Neuron (in vitro differentiated cells): ENCODE measurements at regions not wholly inside any gene's neighbourhood (a gene's known extent, or its start where the extent isn't known, plus 50 kb on each side); places are given as distances from the start of the nearest gene placed in this dataset.

ENCODE experiments used
- H2AFZ ChIP-seq: one replicate; pipeline ENCODE4 v1.6.1; 2013; ENCODE audit warnings: low read depth, mild to moderate bottlenecking, inconsistent platforms, low read length, moderate library complexity
- H3K27me3 ChIP-seq: one replicate; pipeline ENCODE4 v1.6.1; 2013; ENCODE audit warnings: low read length; ENCODE audit not compliant: insufficient read depth
- H3K36me3 ChIP-seq: one replicate; pipeline ENCODE4 v1.6.1; 2013; ENCODE audit warnings: low read length; ENCODE audit not compliant: insufficient read depth
- H3K4me1 ChIP-seq: one replicate; pipeline ENCODE4 v1.6.1; 2013; ENCODE audit warnings: low read length; ENCODE audit not compliant: insufficient read depth
- H3K4me3 ChIP-seq: 2 replicates; pipeline ENCODE4 v1.5.1; 2013; ENCODE audit warnings: mild to moderate bottlenecking, low read length, moderate library complexity
- H3K9me3 ChIP-seq: one replicate; pipeline ENCODE4 v1.6.1; 2013; ENCODE audit warnings: low read length

- Histone ChIP-seq H3K36me3 (no peaks in the 10 kb centered on the region), H2AFZ (no peak overlapping the region), H3K27me3 (no peaks in the 10 kb centered on the region), H3K4me1 (no peaks in the 10 kb centered on the region), H3K4me3 (no peak overlapping the region), H3K9me3 (no peaks in the 10 kb centered on the region)
These were observed 482.5 kb downstream of the BCL11A start for GRCh38 chr2:60070736-60071489.

DNA sequence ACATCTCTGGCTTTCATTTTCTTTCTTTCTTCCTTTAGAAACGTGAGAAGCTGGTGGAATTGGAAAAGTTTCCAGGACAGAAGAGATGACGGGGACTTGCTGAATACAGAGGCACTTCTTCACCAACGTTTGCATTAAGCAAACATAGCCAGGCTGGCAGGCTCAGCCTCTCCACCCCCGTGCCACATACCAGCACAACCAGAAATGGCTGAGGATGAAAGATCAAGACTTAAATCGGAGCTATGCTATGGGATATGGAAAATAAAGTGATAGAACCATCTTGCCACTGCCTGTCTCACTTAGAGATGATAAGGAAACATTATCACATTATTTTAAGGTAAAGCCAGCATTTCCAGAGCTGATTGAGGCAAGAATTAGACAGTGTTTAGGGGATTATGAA lies 483.3 kb downstream of the BCL11A start:
- no peak overlapping the region for H2AFZ ChIP-seq
- H3K27me3 ChIP-seq, result no peaks in the 10 kb centered on the region
- H3K36me3 ChIP-seq, result no peaks in the 10 kb centered on the region
- H3K4me3 ChIP-seq, result no peak overlapping the region
- no peaks in the 10 kb centered on the region for H3K4me1 ChIP-seq
- no peaks in the 10 kb centered on the region for H3K9me3 ChIP-seq

- Histone ChIP-seq H3K36me3 (no peaks in the 10 kb centered on the region), H3K4me1 (no peaks in the 10 kb centered on the region), H2AFZ (no peak overlapping the region), H3K4me3 (no peak overlapping the region), H3K27me3 (no peaks in the 10 kb centered on the region), H3K9me3 (no peaks in the 10 kb centered on the region)
These were observed 484.7 kb downstream of the BCL11A start for GRCh38 chr2:60068755-60069154.

GRCh38 chr2:60067006-60067405 lies 486.4 kb downstream of the BCL11A start:
- H3K27me3 ChIP-seq, result no peaks in the 10 kb centered on the region
- no peak overlapping the region for H2AFZ ChIP-seq
- H3K4me1 ChIP-seq, result no peaks in the 10 kb centered on the region
- H3K36me3 ChIP-seq, result no peaks in the 10 kb centered on the region
- no peak overlapping the region for H3K4me3 ChIP-seq
- H3K9me3 ChIP-seq, result no peaks in the 10 kb centered on the region

GRCh38 chr2:60066096-60066839 lies 487.2 kb downstream of the BCL11A start:
- Histone ChIP-seq H3K4me3 (no peak overlapping the region), H3K4me1 (no peaks in the 10 kb centered on the region), H3K9me3 (no peaks in the 10 kb centered on the region), H3K27me3 (no peaks in the 10 kb centered on the region), H2AFZ (no peak overlapping the region), H3K36me3 (no peaks in the 10 kb centered on the region)

DNA sequence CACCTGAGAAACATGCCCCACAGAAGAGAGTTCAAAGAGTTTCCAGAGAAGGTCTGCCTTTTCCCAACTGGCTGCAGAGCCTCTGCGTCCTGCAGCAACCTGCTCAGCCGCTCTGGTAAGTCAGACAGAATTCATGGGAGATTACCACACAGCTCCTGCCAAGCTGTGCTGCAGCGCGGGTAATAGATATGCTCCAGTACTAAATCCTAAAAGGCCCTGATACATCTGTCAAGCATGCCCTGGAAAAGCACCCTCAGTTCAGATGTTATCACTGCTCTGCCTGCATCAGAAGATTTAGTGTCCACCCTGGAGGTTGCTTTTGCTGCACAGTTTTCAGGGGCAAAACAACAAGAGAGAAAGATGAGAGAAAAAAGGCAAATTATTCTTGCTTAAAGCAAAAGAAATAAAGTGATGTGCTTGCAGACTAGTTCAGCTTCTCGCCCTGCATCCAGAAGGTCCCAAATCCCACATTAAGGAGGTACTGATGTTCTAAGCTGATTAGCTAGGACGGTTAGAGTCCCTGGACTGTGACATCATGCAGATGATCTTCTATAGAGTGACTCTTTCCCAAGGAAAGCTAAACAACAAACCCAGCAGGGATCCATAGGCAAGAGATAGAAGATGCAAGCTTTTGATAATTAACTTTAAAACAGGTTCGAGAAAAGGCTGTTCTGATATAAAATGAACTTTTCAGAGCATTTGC lies 488.6 kb downstream of the BCL11A start:
- Histone ChIP-seq H3K4me3 (no peak overlapping the region), H3K36me3 (no peaks in the 10 kb centered on the region), H3K27me3 (no peaks in the 10 kb centered on the region), H3K4me1 (no peaks in the 10 kb centered on the region), H3K9me3 (no peaks in the 10 kb centered on the region), H2AFZ (no peak overlapping the region)

- Histone ChIP-seq H3K9me3 (no peaks in the 10 kb centered on the region), H3K27me3 (no peaks in the 10 kb centered on the region), H3K36me3 (no peaks in the 10 kb centered on the region), H3K4me3 (no peak overlapping the region), H3K4me1 (no peaks in the 10 kb centered on the region), H2AFZ (no peak overlapping the region)
These were observed 494.7 kb downstream of the BCL11A start for GRCh38 chr2:60058781-60059180.

DNA sequence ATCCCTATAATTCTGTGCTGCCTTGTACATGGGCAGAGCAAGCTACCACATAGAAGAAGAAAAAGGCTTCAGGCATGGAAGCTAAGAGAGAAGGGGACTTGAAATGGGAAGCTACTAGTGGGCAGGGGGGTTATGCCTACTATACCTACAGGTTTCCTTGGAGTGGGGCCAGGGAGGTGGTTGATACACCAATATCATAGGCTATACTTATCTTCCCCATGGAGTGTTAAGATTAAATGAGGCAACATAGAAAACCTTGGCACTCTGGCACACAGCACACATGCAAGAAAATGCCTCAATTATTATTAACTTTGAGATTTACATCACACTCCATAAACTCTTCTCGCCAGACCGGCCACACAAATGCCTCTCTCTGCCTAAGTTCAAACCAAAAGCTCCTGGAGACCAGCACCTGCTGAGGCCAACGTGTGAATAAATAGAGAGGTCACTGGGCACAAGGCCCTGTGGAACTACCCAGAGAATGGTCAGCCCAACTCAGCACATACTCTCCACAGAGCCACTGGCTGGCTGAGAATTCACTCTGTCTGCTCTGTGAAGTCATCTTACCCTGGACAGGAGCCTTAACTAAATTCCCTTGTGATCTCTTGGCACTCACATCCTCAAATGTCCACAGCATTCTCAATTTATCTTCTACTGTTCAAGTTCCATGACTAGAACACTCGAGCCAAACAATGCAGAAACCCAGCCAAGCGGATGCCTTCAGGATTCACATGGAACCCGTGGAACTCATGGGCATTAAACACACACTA lies 498.7 kb downstream of the BCL11A start:
- Histone ChIP-seq H2AFZ (no peak overlapping the region), H3K4me3 (no peak overlapping the region), H3K9me3 (no peaks in the 10 kb centered on the region), H3K4me1 (no peaks in the 10 kb centered on the region), H3K36me3 (no peaks in the 10 kb centered on the region), H3K27me3 (no peaks in the 10 kb centered on the region)

- Histone ChIP-seq H3K4me1 (no peaks in the 10 kb centered on the region), H3K4me3 (no peak overlapping the region), H3K9me3 (no peaks in the 10 kb centered on the region), H3K36me3 (no peaks in the 10 kb centered on the region), H2AFZ (no peak overlapping the region), H3K27me3 (no peaks in the 10 kb centered on the region)
These were observed 499.7 kb downstream of the BCL11A start for GRCh38 chr2:60053791-60054190.

GRCh38 chr2:60052601-60053000 lies 500.9 kb downstream of the BCL11A start:
- H3K4me3 ChIP-seq, result no peak overlapping the region
- H3K27me3 ChIP-seq, result no peaks in the 10 kb centered on the region
- H3K9me3 ChIP-seq, result no peaks in the 10 kb centered on the region
- no peaks in the 10 kb centered on the region for H3K36me3 ChIP-seq
- H3K4me1 ChIP-seq, result no peaks in the 10 kb centered on the region
- no peak overlapping the region for H2AFZ ChIP-seq

DNA sequence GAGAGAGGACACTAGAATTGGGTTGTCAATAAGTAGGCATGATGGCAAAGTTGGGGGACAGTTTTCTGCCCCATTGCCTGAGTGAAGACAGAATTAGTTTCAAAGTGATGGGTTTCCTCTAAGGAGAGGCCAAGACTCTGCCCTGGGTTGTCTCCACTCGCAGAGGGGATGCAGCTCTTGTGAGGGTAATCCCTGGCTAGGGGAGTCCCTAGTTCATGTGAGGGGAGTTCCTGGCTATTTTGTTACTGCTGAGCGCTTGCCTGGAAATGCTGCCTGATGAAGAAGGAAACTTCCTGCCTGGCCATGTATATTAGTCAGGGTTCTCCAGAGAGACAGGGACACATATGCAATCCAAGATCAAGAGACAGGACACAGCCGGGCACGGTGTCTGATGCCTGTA lies 501.5 kb downstream of the BCL11A start:
- no peaks in the 10 kb centered on the region for H3K36me3 ChIP-seq
- no peak overlapping the region for H2AFZ ChIP-seq
- no peaks in the 10 kb centered on the region for H3K9me3 ChIP-seq
- no peak overlapping the region for H3K4me3 ChIP-seq
- H3K27me3 ChIP-seq, result no peaks in the 10 kb centered on the region
- no peaks in the 10 kb centered on the region for H3K4me1 ChIP-seq

GRCh38 chr2:60047944-60048525 lies 505.4 kb downstream of the BCL11A start:
- no peaks in the 10 kb centered on the region for H3K27me3 ChIP-seq
- H3K4me1 ChIP-seq, result no peaks in the 10 kb centered on the region
- no peak overlapping the region for H3K4me3 ChIP-seq
- no peak overlapping the region for H2AFZ ChIP-seq
- no peaks in the 10 kb centered on the region for H3K36me3 ChIP-seq
- no peaks in the 10 kb centered on the region for H3K9me3 ChIP-seq
